ENCODE measurements at regions not wholly inside any gene's neighbourhood (a gene's known extent, or its start where the extent isn't known, plus 50 kb on each side); places are given as distances from the start of the nearest gene placed in this dataset.

- intact Hi-C loops (cut with DNase I), result no loop called here
- no peak for DNase-seq
- WGBS, 3 donors, result 79 to 81% (median 80%) methylated on average over 3 of the region's 3 CpGs
- Histone ChIP-seq H3K9me3 (no peaks in the 10 kb centered on the region), H3K4me1 (ENCODE audit: insufficient read depth) (no peaks in the 10 kb centered on the region), H3K36me3 (no peaks in the 10 kb centered on the region), H3K27me3 (no peaks in the 10 kb centered on the region), H3K27ac (no peak overlapping the region), H3K4me3 (no peak overlapping the region)
- TF ChIP-seq EP300 (IDR thresholded peaks at IDR 0.05), result no peak
- TF ChIP-seq CTCF (IDR thresholded peaks at IDR 0.05), result no peak
- no peak for TF ChIP-seq POLR2A (IDR thresholded peaks at IDR 0.05)
Observed at GRCh38 chr2:180071797-180072196, 64.7 kb upstream of the CWC22 start.

GRCh38 chr2:180063494-180064092 is 56.5 kb upstream of the CWC22 start:
- WGBS, 3 donors, result 37 to 39% (median 38%) methylated on average over 5 of the region's 5 CpGs
- H3K36me3 ChIP-seq, result no peaks in the 10 kb centered on the region
- intact Hi-C loops (cut with DNase I), result no loop called here
- H3K4me3 ChIP-seq, result no peak overlapping the region
- H3K27ac ChIP-seq, result no peak overlapping the region
- H3K27me3 ChIP-seq, result no peaks in the 10 kb centered on the region
- DNase-seq, result no peak
- H3K4me1 ChIP-seq (ENCODE audit: insufficient read depth), result no peaks in the 10 kb centered on the region
- TF ChIP-seq POLR2A (IDR thresholded peaks at IDR 0.05) (no peak), CTCF (IDR thresholded peaks at IDR 0.05) (no peak), EP300 (IDR thresholded peaks at IDR 0.05) (no peak)
- H3K9me3 ChIP-seq, result no peaks in the 10 kb centered on the region

GRCh38 chr2:180062178-180062577 is 55.1 kb upstream of the CWC22 start:
- no peak for TF ChIP-seq CTCF (IDR thresholded peaks at IDR 0.05)
- TF ChIP-seq EP300 (IDR thresholded peaks at IDR 0.05), result no peak
- no peak for TF ChIP-seq POLR2A (IDR thresholded peaks at IDR 0.05)
- WGBS, 3 donors, result 83 to 89% (median 87%) methylated on average over 4 of the region's 4 CpGs

DNA sequence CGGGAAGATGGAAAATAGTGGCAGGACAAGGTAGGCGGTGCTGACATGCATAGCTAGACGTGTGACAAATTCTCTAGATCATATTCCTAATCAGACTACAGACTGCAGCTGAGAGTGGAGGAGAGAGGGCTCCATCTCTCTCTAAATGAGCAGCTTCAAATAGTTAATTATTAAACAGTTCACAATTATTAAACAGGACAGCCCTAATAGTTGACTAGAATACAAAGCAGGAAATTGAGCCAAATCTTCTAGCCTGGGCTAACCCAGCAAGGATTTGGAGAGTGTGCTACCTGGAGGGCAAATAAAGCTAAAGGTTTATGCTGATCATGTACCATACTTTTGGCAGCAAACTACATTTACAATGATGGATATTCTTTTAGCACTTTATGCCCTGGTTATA is 54.4 kb upstream of the CWC22 start:
- H3K4me3 ChIP-seq, result no peak overlapping the region
- no peak for TF ChIP-seq EP300 (IDR thresholded peaks at IDR 0.05)
- no peak for TF ChIP-seq POLR2A (IDR thresholded peaks at IDR 0.05)
- no peak for TF ChIP-seq CTCF (IDR thresholded peaks at IDR 0.05)
- no peaks in the 10 kb centered on the region for H3K4me1 ChIP-seq (ENCODE audit: insufficient read depth)
- WGBS, 3 donors, result 84 to 90% (median 90%) methylated on average over 3 of the region's 3 CpGs
- no peak overlapping the region for H3K27ac ChIP-seq
- DNase-seq, result no peak
- intact Hi-C loops (cut with DNase I), result no loop called here
- H3K9me3 ChIP-seq, result no peaks in the 10 kb centered on the region
- no peaks in the 10 kb centered on the region for H3K27me3 ChIP-seq
- H3K36me3 ChIP-seq, result no peaks in the 10 kb centered on the region

More at GRCh38 chr2:180062178-180062577, 55.1 kb upstream of the CWC22 start:
- H3K36me3 ChIP-seq, result no peaks in the 10 kb centered on the region
- H3K27me3 ChIP-seq, result no peaks in the 10 kb centered on the region
- no peaks in the 10 kb centered on the region for H3K4me1 ChIP-seq (ENCODE audit: insufficient read depth)
- H3K27ac ChIP-seq, result no peak overlapping the region
- no peak for DNase-seq
- H3K9me3 ChIP-seq, result no peaks in the 10 kb centered on the region
- intact Hi-C loops (cut with DNase I), result no loop called here
- H3K4me3 ChIP-seq, result no peak overlapping the region
